Karpas-422 (cell line): ENCODE measurements at regions not wholly inside any gene's neighbourhood (a gene's known extent, or its start where the extent isn't known, plus 50 kb on each side); places are given as distances from the start of the nearest gene placed in this dataset.

Experiments
- DNase-seq: peaks from one replicate; pipeline ENCODE4 v3.0.0-alpha.2; 2015
- H2AFZ ChIP-seq: fragments of 200-600 bp; sonication (generic); 2 replicates; pipeline ENCODE4 v1.6.1; 2014; ENCODE audit warnings: antibody characterized with exemption, low read length, mixed read lengths
- H3K27ac ChIP-seq: fragments of 200-600 bp; sonication (generic); 2 replicates; pipeline ENCODE4 v1.5.1; 2014; ENCODE audit warnings: mild to moderate bottlenecking, low read length, moderate library complexity
- H3K27me3 ChIP-seq: fragments of 200-600 bp; sonication (generic); 2 replicates; pipeline ENCODE4 v1.6.1; 2014; ENCODE audit warnings: low read length, mixed read lengths
- H3K36me3 ChIP-seq: fragments of 200-600 bp; sonication (generic); 2 replicates; pipeline ENCODE4 v1.6.1; 2014; ENCODE audit warnings: low read length, mixed read lengths; ENCODE audit not compliant: insufficient read depth
- H3K4me1 ChIP-seq: fragments of 200-600 bp; sonication (generic); 2 replicates; pipeline ENCODE4 v1.6.1; 2014; ENCODE audit warnings: mild to moderate bottlenecking, low read length, mixed read lengths
- H3K4me2 ChIP-seq: fragments of 200-600 bp; sonication (generic); 2 replicates; pipeline ENCODE4 v1.6.1; 2014; ENCODE audit warnings: low read length, low read depth, mild to moderate bottlenecking; ENCODE audit not compliant: poor library complexity, severe bottlenecking
- H3K4me3 ChIP-seq: fragments of 200-600 bp; sonication (generic); 2 replicates; pipeline ENCODE4 v1.5.1; 2014; ENCODE audit warnings: mild to moderate bottlenecking, antibody characterized with exemption, low read length, mixed read lengths
- H3K79me2 ChIP-seq: fragments of 200-600 bp; sonication (generic); 2 replicates; pipeline ENCODE4 v1.6.1; 2014; ENCODE audit warnings: mild to moderate bottlenecking, low read length, mixed read lengths
- H3K9ac ChIP-seq: fragments of 200-600 bp; sonication (generic); 2 replicates; pipeline ENCODE4 v1.6.0; 2014; ENCODE audit warnings: low read length
- H3K9me2 ChIP-seq: fragments of 200-600 bp; sonication (generic), shearing (Covaris generic); replicated peaks from 2 replicates; pipeline ENCODE4 v1.6.0; 2014; ENCODE audit warnings: mild to moderate bottlenecking, low read length, moderate library complexity; ENCODE audit not compliant: insufficient read depth
- H3K9me3 ChIP-seq: fragments of 300-700, 200-600 bp; sonication (generic); 2 replicates; pipeline ENCODE4 v1.6.1; 2014; ENCODE audit warnings: low read length, mixed read lengths
- H4K20me1 ChIP-seq: fragments of 200-600 bp; sonication (generic); 2 replicates; pipeline ENCODE4 v1.6.1; 2014; ENCODE audit warnings: mild to moderate bottlenecking, antibody characterized with exemption, low read length, low read depth; ENCODE audit not compliant: insufficient read depth

- Histone ChIP-seq H3K4me2 (no peak overlapping the region), H3K27me3 (no peaks in the 10 kb centered on the region), H3K4me3 (no peak overlapping the region), H3K4me1 (peaks cover 11% of the 10 kb centered on the region), H2AFZ (no peak overlapping the region), H3K36me3 (no peaks in the 10 kb centered on the region), H3K79me2 (no peaks in the 10 kb centered on the region), H3K9ac (no peak overlapping the region), H3K27ac (no peak overlapping the region), H3K9me3 (no peaks in the 10 kb centered on the region), H3K9me2 (no peaks in the 10 kb centered on the region), H4K20me1 (no peaks in the 10 kb centered on the region)
- no peak for DNase-seq
Measured at GRCh38 chr12:123067654-123068053, 83.2 kb downstream of the PITPNM2 start.

- H4K20me1 ChIP-seq, result no peaks in the 10 kb centered on the region
- H3K9me2 ChIP-seq, result no peaks in the 10 kb centered on the region
- H2AFZ ChIP-seq, result no peak overlapping the region
- no peaks in the 10 kb centered on the region for H3K79me2 ChIP-seq
- H3K27ac ChIP-seq, result no peak overlapping the region
- DNase-seq, result no peak
- peaks cover 21% of the 10 kb centered on the region for H3K4me1 ChIP-seq
- H3K9me3 ChIP-seq, result no peaks in the 10 kb centered on the region
- H3K4me2 ChIP-seq, result no peak overlapping the region
- no peaks in the 10 kb centered on the region for H3K36me3 ChIP-seq
- no peak overlapping the region for H3K4me3 ChIP-seq
- no peaks in the 10 kb centered on the region for H3K27me3 ChIP-seq
- H3K9ac ChIP-seq, result no peak overlapping the region
Measured at GRCh38 chr12:123066384-123066710, 84.5 kb downstream of the PITPNM2 start.

- Histone ChIP-seq H3K27ac (no peak overlapping the region), H3K9ac (no peak overlapping the region), H3K79me2 (no peaks in the 10 kb centered on the region), H3K9me3 (no peaks in the 10 kb centered on the region), H2AFZ (no peak overlapping the region), H4K20me1 (no peaks in the 10 kb centered on the region), H3K4me1 (peaks cover 21% of the 10 kb centered on the region), H3K4me2 (no peak overlapping the region), H3K4me3 (no peak overlapping the region), H3K27me3 (no peaks in the 10 kb centered on the region), H3K9me2 (no peaks in the 10 kb centered on the region), H3K36me3 (no peaks in the 10 kb centered on the region)
- no peak for DNase-seq
Measured at GRCh38 chr12:123065676-123066383, 85.1 kb downstream of the PITPNM2 start.

GRCh38 chr12:123064885-123065619, 84.6 kb downstream of the ARL6IP4 start:
- H3K79me2 ChIP-seq, result no peaks in the 10 kb centered on the region
- H3K4me3 ChIP-seq, result no peak overlapping the region
- H3K9ac ChIP-seq, result no peak overlapping the region
- H3K9me3 ChIP-seq, result no peaks in the 10 kb centered on the region
- H3K9me2 ChIP-seq, result no peaks in the 10 kb centered on the region
- H3K4me1 ChIP-seq, result peaks cover 21% of the 10 kb centered on the region
- DNase-seq, result no peak
- no peak overlapping the region for H2AFZ ChIP-seq
- no peak overlapping the region for H3K27ac ChIP-seq
- H4K20me1 ChIP-seq, result no peaks in the 10 kb centered on the region
- no peak overlapping the region for H3K4me2 ChIP-seq
- H3K27me3 ChIP-seq, result no peaks in the 10 kb centered on the region
- H3K36me3 ChIP-seq, result no peaks in the 10 kb centered on the region

- Histone ChIP-seq H3K27me3 (no peaks in the 10 kb centered on the region), H3K36me3 (no peaks in the 10 kb centered on the region), H3K4me2 (no peak overlapping the region), H2AFZ (no peak overlapping the region), H4K20me1 (no peaks in the 10 kb centered on the region), H3K79me2 (no peaks in the 10 kb centered on the region), H3K9ac (no peak overlapping the region), H3K9me3 (no peaks in the 10 kb centered on the region), H3K9me2 (no peaks in the 10 kb centered on the region), H3K27ac (no peak overlapping the region), H3K4me3 (no peak overlapping the region), H3K4me1 (peaks cover 21% of the 10 kb centered on the region)
- no peak for DNase-seq
Measured at GRCh38 chr12:123064366-123064765, 83.9 kb downstream of the ARL6IP4 start.

- Histone ChIP-seq H4K20me1 (no peaks in the 10 kb centered on the region), H3K36me3 (no peaks in the 10 kb centered on the region), H3K9ac (0 out of 2 replicates have a peak overlapping the region, but pooled peaks have one; percentile 3), H3K27ac (no peak overlapping the region), H3K4me2 (peak overlapping the region; percentile 7), H3K4me1 (peaks cover 21% of the 10 kb centered on the region), H3K4me3 (no peak overlapping the region), H3K79me2 (no peaks in the 10 kb centered on the region), H3K9me2 (no peaks in the 10 kb centered on the region), H3K9me3 (no peaks in the 10 kb centered on the region), H2AFZ (peak overlapping the region; percentile 70; the same call in 1 of the 2 replicates), H3K27me3 (no peaks in the 10 kb centered on the region)
- peak; percentile 82 for DNase-seq
Measured at GRCh38 chr12:123063535-123063934, 83.1 kb downstream of the ARL6IP4 start.

GRCh38 chr12:123062681-123063486, 82.4 kb downstream of the ARL6IP4 start:
- H3K9ac ChIP-seq, result peak overlapping the region; percentile 3; the same call in 1 of the 2 replicates
- peaks cover 21% of the 10 kb centered on the region for H3K4me1 ChIP-seq

More at GRCh38 chr12:123062681-123063486, 82.4 kb downstream of the ARL6IP4 start:
- DNase-seq, result peak; percentile 51
- Histone ChIP-seq H3K4me2 (peak overlapping the region; percentile 7), H4K20me1 (no peaks in the 10 kb centered on the region), H3K27me3 (no peaks in the 10 kb centered on the region), H2AFZ (peak overlapping the region; percentile 70; the same call in 1 of the 2 replicates), H3K4me3 (no peak overlapping the region), H3K36me3 (no peaks in the 10 kb centered on the region), H3K79me2 (no peaks in the 10 kb centered on the region), H3K27ac (no peak overlapping the region), H3K9me3 (no peaks in the 10 kb centered on the region), H3K9me2 (no peaks in the 10 kb centered on the region)
